RWPE1 (cell line): ENCODE measurements at regions not wholly inside any gene's neighbourhood (a gene's known extent, or its start where the extent isn't known, plus 50 kb on each side); places are given as distances from the start of the nearest gene placed in this dataset.

Experiments used
- CTCF ChIA-PET: fragments of 350-600 bp; sonication (Branson Sonifier 250); formaldehyde crosslinking; extraction: SDS; loops from one replicate; lab custom pipeline; 2021; lab: Yijun Ruan, JAX
- POLR2A ChIA-PET: fragments of 400-600 bp; formaldehyde crosslinking; extraction: SDS; loops from one replicate; lab custom pipeline; 2020; ENCODE audit warnings: antibody characterized with exemption; ENCODE audit not compliant: low non-redundant PET; lab: Yijun Ruan, JAX
- DNase-seq: peaks from one replicate; pipeline ENCODE4 v3.0.0; 2012; ENCODE audit warnings: low spot score
- H3K27ac ChIP-seq: fragments of 450-650 bp; 2 replicates; pipeline ENCODE4 v1.5.1; 2017
- CTCF ChIP-seq: fragments of 450-650 bp; conservative IDR thresholded peaks from 2 replicates; pipeline ENCODE4 v1.5.1; 2017; ENCODE audit warnings: low read depth, mild to moderate bottlenecking

- H3K27ac ChIP-seq, result no peak overlapping the region
- CTCF ChIA-PET, result interaction anchor here (0.7 kb wide), 1 partner anchor 18 kb away, joined by 3 read pairs; no protein-coding TSS in a partner anchor
- no peak for TF ChIP-seq CTCF
- POLR2A ChIA-PET, result no interaction called here
- DNase-seq, result no peak
These were observed 142.9 kb upstream of the BACH2 start for GRCh38 chr6:90439586-90439985.

- ChIA-PET CTCF (no interaction called here), POLR2A (no interaction called here)
- no peak for DNase-seq
- no peak for TF ChIP-seq CTCF
- H3K27ac ChIP-seq, result no peak overlapping the region
These were observed 139.8 kb upstream of the BACH2 start for GRCh38 chr6:90436403-90436802.

GRCh38 chr6:90435207-90435899, 138.7 kb upstream of the BACH2 start:
- ChIA-PET CTCF (interaction anchor here (0.6 to 0.8 kb wide), 2 partner anchors 28 to 96 kb away, joined by 3 to 5 read pairs; no protein-coding TSS in a partner anchor), POLR2A (no interaction called here)
- no peak for TF ChIP-seq CTCF
- no peak overlapping the region for H3K27ac ChIP-seq
- no peak for DNase-seq

- ChIA-PET CTCF (interaction anchor here (0.6 to 1.2 kb wide), 3 partner anchors 41 to 220 kb away, joined by 3 read pairs; no protein-coding TSS in a partner anchor), POLR2A (no interaction called here)
- DNase-seq, result no peak
- no peak for TF ChIP-seq CTCF
- H3K27ac ChIP-seq, result no peak overlapping the region
These were observed 137.5 kb upstream of the BACH2 start for GRCh38 chr6:90434094-90434493.

- no peak for DNase-seq
- ChIA-PET POLR2A (no interaction called here), CTCF (interaction anchor here (0.5 to 1.2 kb wide), 2 partner anchors 14 to 40 kb away, joined by 3 to 4 read pairs; no protein-coding TSS in a partner anchor)
- H3K27ac ChIP-seq, result no peak overlapping the region
- TF ChIP-seq CTCF, result no peak
These were observed 136.3 kb upstream of the BACH2 start for GRCh38 chr6:90432937-90433336.

GRCh38 chr6:90432041-90432775, 135.6 kb upstream of the BACH2 start:
- ChIA-PET CTCF (interaction anchor here (0.6 kb wide), 1 partner anchor 16 kb away, joined by 3 read pairs; no protein-coding TSS in a partner anchor), POLR2A (interaction anchor here (0.5 kb wide), 1 partner anchor 161 kb away, joined by 3 read pairs; no protein-coding TSS in a partner anchor)
- no peak for DNase-seq
- no peak for TF ChIP-seq CTCF
- H3K27ac ChIP-seq, result no peak overlapping the region
